Endothelial cell of umbilical vein (primary cell): ENCODE measurements at regions not wholly inside any gene's neighbourhood (a gene's known extent, or its start where the extent isn't known, plus 50 kb on each side); places are given as distances from the start of the nearest gene placed in this dataset.

ENCODE experiments used
- BruUV-seq: library from RNA; stranded (reverse); fragments of 400-500 nt; replicated peaks from 2 replicates; lab custom pipeline; 2021; lab: Mats Ljungman, UMichigan
- CTCF ChIA-PET: fragments of 300-600, 350-600 bp; sonication (Branson Sonifier 250); formaldehyde crosslinking; loops from one replicate; lab custom pipeline; 2021; ENCODE audit warnings: antibody characterized with exemption, inconsistent platforms; lab: Charles Lee
- POLR2A ChIA-PET: fragments of 300-600, 350-600 bp; sonication (Branson Sonifier 250); formaldehyde crosslinking; loops from one replicate; lab custom pipeline; 2021; ENCODE audit warnings: antibody characterized with exemption, inconsistent platforms; lab: Charles Lee
- DNase-seq: peaks from one replicate; pipeline ENCODE4 v3.0.0-alpha.2; 2011; ENCODE audit warnings: low read depth, low spot score
- FAIRE-seq: peaks from 2 replicates; lab custom pipeline; 2011; peaks lifted over from hg19 to GRCh38; lab: Jason Lieb, UNC
- H2AFZ ChIP-seq: 2 replicates; pipeline ENCODE4 v1.6.0; 2012; ENCODE audit warnings: low read depth, low read length, control low read depth, inconsistent platforms
- H3K27ac ChIP-seq: 2 replicates; pipeline ENCODE4 v1.5.1; 2011; ENCODE audit warnings: low read depth, mild to moderate bottlenecking, control low read depth, low read length, moderate library complexity; ENCODE audit not compliant: insufficient read depth
- H3K27me3 ChIP-seq, 2 experiments: 2 replicates each; pipeline versions ENCODE4 v1.6.0 to v1.6.1; 2011; ENCODE audit warnings: low read length in 2 of 2, mixed read lengths in 1 of 2; ENCODE audit not compliant: control insufficient read depth in 2 of 2, insufficient read depth in 2 of 2
- H3K36me3 ChIP-seq, 2 experiments: 2 replicates in 1 of 2; 3 replicates in 1 of 2; pipeline ENCODE4 v1.5.1; 2011; ENCODE audit warnings: low read length in 2 of 2, mild to moderate bottlenecking in 1 of 2, moderate library complexity in 1 of 2; ENCODE audit not compliant: control insufficient read depth in 2 of 2, insufficient read depth in 2 of 2; ENCODE audit errors: extremely low read depth in 1 of 2
- H3K4me1 ChIP-seq: 3 replicates; pipeline ENCODE4 v1.5.1; 2011; ENCODE audit warnings: mild to moderate bottlenecking, low read length; ENCODE audit not compliant: control insufficient read depth, insufficient read depth; ENCODE audit errors: extremely low read depth
- H3K4me2 ChIP-seq: 2 replicates; pipeline ENCODE4 v1.6.1; 2011; ENCODE audit warnings: low read length, control low read depth, mixed read lengths; ENCODE audit not compliant: insufficient read depth
- H3K4me3 ChIP-seq, 3 experiments: fragments of 200-600 bp in 1 of 3; sonication (generic), shearing (Covaris generic) in 1 of 3; replicated peaks in 1 of 3; 2 replicates each; pipeline ENCODE4 v1.5.1; 2011 to 2016; ENCODE audit warnings: control low read depth in 3 of 3, low read length in 3 of 3, mild to moderate bottlenecking in 2 of 3, inconsistent platforms in 1 of 3, low read depth in 1 of 3, moderate library complexity in 1 of 3; ENCODE audit not compliant: insufficient read depth in 1 of 3
- H3K79me2 ChIP-seq: 2 replicates; pipeline ENCODE4 v1.6.0; 2012; ENCODE audit warnings: low read length, inconsistent platforms; ENCODE audit not compliant: control insufficient read depth, insufficient read depth
- H3K9ac ChIP-seq: replicated peaks from 2 replicates; pipeline ENCODE3; 2011; ENCODE audit warnings: low read length, control low read depth; ENCODE audit not compliant: insufficient read depth; ENCODE audit errors: extremely low read depth
- H3K9me1 ChIP-seq: replicated peaks from 3 replicates; pipeline ENCODE4 v1.6.0; 2011; ENCODE audit warnings: mild to moderate bottlenecking, low read length; ENCODE audit not compliant: control insufficient read depth, insufficient read depth; ENCODE audit errors: extremely low read depth
- H3K9me3 ChIP-seq: replicated peaks from 2 replicates; pipeline ENCODE4 v1.5.1; 2012; ENCODE audit warnings: low read length, inconsistent platforms; ENCODE audit not compliant: control insufficient read depth, insufficient read depth
- H4K20me1 ChIP-seq: replicated peaks from 2 replicates; pipeline ENCODE3; 2011; ENCODE audit warnings: mild to moderate bottlenecking, low read length; ENCODE audit not compliant: control insufficient read depth, insufficient read depth; ENCODE audit errors: extremely low read depth
- EZH2 ChIP-seq: IDR thresholded peaks from 2 replicates; pipeline ENCODE4 v1.6.1; 2012; ENCODE audit warnings: borderline replicate concordance, low read depth, mild to moderate bottlenecking, moderate library complexity, low read length, inconsistent platforms; ENCODE audit not compliant: severe bottlenecking
- FOS ChIP-seq: IDR thresholded peaks from 2 replicates; pipeline ENCODE4 v1.6.1; 2011; ENCODE audit warnings: mild to moderate bottlenecking, low read length, moderate library complexity, borderline replicate concordance; ENCODE audit not compliant: insufficient read depth
- GATA2 ChIP-seq: IDR thresholded peaks from 2 replicates; pipeline ENCODE4 v1.7.0; 2011; ENCODE audit warnings: low read depth, mild to moderate bottlenecking, moderate library complexity, mixed read lengths, low read length; ENCODE audit not compliant: insufficient read length, insufficient read depth
- JUN ChIP-seq: IDR thresholded peaks from 2 replicates; pipeline ENCODE4 v1.6.1; 2011; ENCODE audit warnings: borderline replicate concordance, low read depth; ENCODE audit not compliant: insufficient read length, insufficient read depth
- POLR2A ChIP-seq: IDR thresholded peaks from 2 replicates; pipeline ENCODE4 v1.6.1; 2012; ENCODE audit warnings: low read depth, mild to moderate bottlenecking, control low read depth, low read length
- POLR2AphosphoS5 ChIP-seq: IDR thresholded peaks from 2 replicates; pipeline ENCODE4 v1.6.1; 2012; ENCODE audit warnings: low read depth, mild to moderate bottlenecking, control low read depth, low read length, moderate library complexity; ENCODE audit not compliant: insufficient read depth
- dilution Hi-C: fragments of 300-500 bp; cut with MboI; formaldehyde crosslinking; loops from one replicate; pipeline ENCODE4 v1.15.0; 2019; ENCODE audit warnings: low sequenced_read_pairs; ENCODE audit not compliant: extremely low pct_ligation_motif_present
- intact Hi-C: fragments of 100-400 bp; cut with micrococcal nuclease; formaldehyde crosslinking; loops from one replicate; pipeline ENCODE4 v1.10.0; 2022

GRCh38 chr3:159189994-159190669 lies 388.3 kb downstream of the MFSD1 start:
- no peaks in the 10 kb centered on the region for H3K9me1 ChIP-seq
- DNase-seq: peak; percentile 54
- intact Hi-C loops (loop anchor here (5.0 kb wide), 1 partner anchor 343 kb away; no protein-coding TSS in a partner anchor), dilution Hi-C loops (no loop called here)
- no peaks in the 10 kb centered on the region for H4K20me1 ChIP-seq
- H3K9ac ChIP-seq: no peak overlapping the region
- H3K36me3 ChIP-seq: no peaks in the 10 kb centered on the region
- ChIA-PET POLR2A (interaction anchor here (0.6 to 0.8 kb wide), 2 partner anchors 20 to 272 kb away, joined by 3 read pairs; no protein-coding TSS in a partner anchor), CTCF (interaction anchor here (1.2 to 3.2 kb wide), 10 partner anchors 14 to 272 kb away, joined by 3 to 15 read pairs (median 5); no protein-coding TSS in a partner anchor)
- H3K27ac ChIP-seq: peak overlapping the region; percentile 7
- no peak overlapping the region for H3K4me3 ChIP-seq
- no peak overlapping the region for H3K4me2 ChIP-seq
- H3K4me1 ChIP-seq: peaks cover 28% of the 10 kb centered on the region
- no peaks in the 10 kb centered on the region for H3K9me3 ChIP-seq
- no TSS peak for BruUV-seq
- no peaks in the 10 kb centered on the region for H3K27me3 ChIP-seq
- H2AFZ ChIP-seq: peak overlapping the region; percentile 9
- FAIRE-seq: no peak
- TF ChIP-seq FOS: peak; percentile 34
- TF ChIP-seq POLR2AphosphoS5: no peak
- TF ChIP-seq GATA2: peak; percentile 9
- no peaks in the 10 kb centered on the region for H3K79me2 ChIP-seq

GRCh38 chr3:159191447-159191846 lies 389.6 kb downstream of the MFSD1 start:
- ChIA-PET POLR2A (interaction anchor here (1.0 kb wide), 1 partner anchor 21 kb away, joined by 3 read pairs; no protein-coding TSS in a partner anchor), CTCF (interaction anchor here (0.6 to 3.2 kb wide), 18 partner anchors 9 to 396 kb away, joined by 3 to 16 read pairs (median 4); no protein-coding TSS in a partner anchor)
- TF ChIP-seq FOS: peak; percentile 85
- TF ChIP-seq POLR2A: no peak
- TF ChIP-seq GATA2: peak; percentile 100
- peak; percentile 80 for TF ChIP-seq JUN
- peak; percentile 70 for TF ChIP-seq POLR2AphosphoS5
- no peak for TF ChIP-seq EZH2
- no peak overlapping the region for H3K4me3 ChIP-seq
- no peaks in the 10 kb centered on the region for H3K36me3 ChIP-seq
- H3K27me3 ChIP-seq: no peaks in the 10 kb centered on the region
- DNase-seq: peak; percentile 89
- no TSS peak for BruUV-seq
- H3K9me3 ChIP-seq: no peaks in the 10 kb centered on the region
- dilution Hi-C loops (no loop called here), intact Hi-C loops (loop anchor here (1.0 to 5.0 kb wide), 7 partner anchors 21 to 344 kb away; no protein-coding TSS in a partner anchor)
- H3K4me2 ChIP-seq: peak overlapping the region; percentile 73
- FAIRE-seq: peak; percentile 87
- no peaks in the 10 kb centered on the region for H3K9me1 ChIP-seq
- H3K4me1 ChIP-seq: peaks cover 28% of the 10 kb centered on the region
- H2AFZ ChIP-seq: no peak overlapping the region
- no peak overlapping the region for H3K9ac ChIP-seq
- H3K79me2 ChIP-seq: no peaks in the 10 kb centered on the region
- no peaks in the 10 kb centered on the region for H4K20me1 ChIP-seq
- peak overlapping the region; percentile 52 for H3K27ac ChIP-seq
